SU-DHL-6 (cell line): ENCODE measurements at regions not wholly inside any gene's neighbourhood (a gene's known extent, or its start where the extent isn't known, plus 50 kb on each side); places are given as distances from the start of the nearest gene placed in this dataset.

Experiments used
- H2AFZ ChIP-seq: fragments of 200-600 bp; sonication (generic); 2 replicates; pipeline ENCODE4 v1.6.1; 2014; ENCODE audit warnings: low read depth, mild to moderate bottlenecking, moderate library complexity, mixed read lengths, antibody characterized with exemption, low read length; ENCODE audit not compliant: severe bottlenecking
- H3F3A ChIP-seq: fragments of 200-600 bp; shearing (Covaris generic); 2 replicates; pipeline ENCODE4 v1.6.0; 2016; ENCODE audit warnings: antibody characterized with exemption, mild to moderate bottlenecking; ENCODE audit not compliant: insufficient read depth
- H3K27ac ChIP-seq: fragments of 200-600 bp; sonication (generic); 2 replicates; pipeline ENCODE4 v1.5.1; 2016; ENCODE audit warnings: low read depth, mild to moderate bottlenecking, low read length, moderate library complexity, mixed read lengths
- H3K27me3 ChIP-seq: fragments of 200-600 bp; sonication (generic), shearing (Covaris generic); 2 replicates; pipeline ENCODE4 v1.6.0; 2014; ENCODE audit warnings: mild to moderate bottlenecking, low read length
- H3K36me3 ChIP-seq: fragments of 200-600 bp; sonication (generic); 2 replicates; pipeline ENCODE4 v1.6.1; 2014; ENCODE audit warnings: mild to moderate bottlenecking, low read length, mixed read lengths
- H3K4me2 ChIP-seq: fragments of 300-600, 200-600 bp; shearing (Covaris generic), sonication (generic); 2 replicates; pipeline ENCODE4 v1.6.0; 2014; ENCODE audit warnings: low read length, low read depth, mild to moderate bottlenecking; ENCODE audit not compliant: poor library complexity, severe bottlenecking
- H3K4me3 ChIP-seq: fragments of 200-600 bp; sonication (generic); 2 replicates; pipeline ENCODE4 v1.5.1; 2014; ENCODE audit warnings: antibody characterized with exemption, low read length, mild to moderate bottlenecking, mixed read lengths; ENCODE audit not compliant: insufficient read depth, poor library complexity, severe bottlenecking
- H3K79me2 ChIP-seq: fragments of 200-600 bp; sonication (generic); 2 replicates; pipeline ENCODE4 v1.6.1; 2014; ENCODE audit warnings: mild to moderate bottlenecking, low read length, moderate library complexity; ENCODE audit not compliant: insufficient read depth
- H3K9ac ChIP-seq: fragments of 200-600 bp; sonication (generic); 2 replicates; pipeline ENCODE4 v1.7.0; 2014; ENCODE audit warnings: mild to moderate bottlenecking, low read length
- H3K9me2 ChIP-seq: fragments of 200-600 bp; sonication (generic); replicated peaks from 2 replicates; pipeline ENCODE4 v1.6.1; 2014; ENCODE audit warnings: low read length; ENCODE audit not compliant: insufficient read depth
- H3K9me3 ChIP-seq: fragments of 200-600 bp; sonication (generic); 2 replicates; pipeline ENCODE4 v1.6.1; 2014; ENCODE audit warnings: low read length, mixed read lengths; ENCODE audit not compliant: insufficient read depth
- H4K20me1 ChIP-seq: fragments of 200-600 bp; sonication (generic); 2 replicates; pipeline ENCODE4 v1.6.1; 2014; ENCODE audit warnings: low read depth, mild to moderate bottlenecking, antibody characterized with exemption, low read length, moderate library complexity, mixed read lengths
- CTCF ChIP-seq: fragments of 200-600 bp; sonication (generic); IDR thresholded peaks from one replicate; pipeline ENCODE4 v1.5.1; 2017; ENCODE audit warnings: antibody characterized with exemption, mild to moderate bottlenecking, low read length, moderate library complexity; ENCODE audit not compliant: insufficient read depth, poor library complexity, severe bottlenecking
- EZH2phosphoT487 ChIP-seq: fragments of 200-600 bp; sonication (generic), shearing (Covaris generic); conservative IDR thresholded peaks from 2 replicates; pipeline ENCODE4 v1.6.1; 2018; ENCODE audit warnings: mild to moderate bottlenecking, antibody characterized with exemption, low read length, moderate library complexity, mixed read lengths

GRCh38 chr18:34649080-34649479 lies 61.0 kb upstream of the DTNA start:
- no peaks in the 10 kb centered on the region for H3K9me3 ChIP-seq
- no peak overlapping the region for H3K4me3 ChIP-seq
- H3K27me3 ChIP-seq = no peaks in the 10 kb centered on the region
- H3K27ac ChIP-seq = no peak overlapping the region
- H2AFZ ChIP-seq = no peak overlapping the region
- H3K36me3 ChIP-seq = no peaks in the 10 kb centered on the region
- H3K9me2 ChIP-seq = no peaks in the 10 kb centered on the region
- H3K9ac ChIP-seq = no peak overlapping the region
- H3K4me2 ChIP-seq = no peak overlapping the region
- no peaks in the 10 kb centered on the region for H3K79me2 ChIP-seq
- H3F3A ChIP-seq = no peaks in the 10 kb centered on the region
- TF ChIP-seq CTCF (no peak), EZH2phosphoT487 (no peak)
- H4K20me1 ChIP-seq = no peaks in the 10 kb centered on the region

- H3K9ac ChIP-seq = no peak overlapping the region
- H3K27ac ChIP-seq = no peak overlapping the region
- H3K36me3 ChIP-seq = no peaks in the 10 kb centered on the region
- H3K4me3 ChIP-seq = no peak overlapping the region
- no peaks in the 10 kb centered on the region for H3K79me2 ChIP-seq
- H3K27me3 ChIP-seq = no peaks in the 10 kb centered on the region
- H4K20me1 ChIP-seq = no peaks in the 10 kb centered on the region
- TF ChIP-seq CTCF (no peak), EZH2phosphoT487 (no peak)
- H3K4me2 ChIP-seq = no peak overlapping the region
- no peaks in the 10 kb centered on the region for H3K9me3 ChIP-seq
- H3K9me2 ChIP-seq = no peaks in the 10 kb centered on the region
- no peak overlapping the region for H2AFZ ChIP-seq
- no peaks in the 10 kb centered on the region for H3F3A ChIP-seq
Observed at GRCh38 chr18:34650121-34650545, 60.0 kb upstream of the DTNA start.

- H3K4me3 ChIP-seq = no peak overlapping the region
- H3K9me3 ChIP-seq = no peaks in the 10 kb centered on the region
- no peak overlapping the region for H2AFZ ChIP-seq
- H3K9me2 ChIP-seq = no peaks in the 10 kb centered on the region
- no peaks in the 10 kb centered on the region for H3K36me3 ChIP-seq
- TF ChIP-seq EZH2phosphoT487 (no peak), CTCF (no peak)
- no peak overlapping the region for H3K9ac ChIP-seq
- no peak overlapping the region for H3K4me2 ChIP-seq
- no peaks in the 10 kb centered on the region for H3K27me3 ChIP-seq
- no peaks in the 10 kb centered on the region for H4K20me1 ChIP-seq
- H3F3A ChIP-seq = no peaks in the 10 kb centered on the region
- no peaks in the 10 kb centered on the region for H3K79me2 ChIP-seq
- no peak overlapping the region for H3K27ac ChIP-seq
Observed at GRCh38 chr18:34651586-34652369, 58.3 kb upstream of the DTNA start.
